ENCODE measurements at regions not wholly inside any gene's neighbourhood (a gene's known extent, or its start where the extent isn't known, plus 50 kb on each side); places are given as distances from the start of the nearest gene placed in this dataset.

DNA sequence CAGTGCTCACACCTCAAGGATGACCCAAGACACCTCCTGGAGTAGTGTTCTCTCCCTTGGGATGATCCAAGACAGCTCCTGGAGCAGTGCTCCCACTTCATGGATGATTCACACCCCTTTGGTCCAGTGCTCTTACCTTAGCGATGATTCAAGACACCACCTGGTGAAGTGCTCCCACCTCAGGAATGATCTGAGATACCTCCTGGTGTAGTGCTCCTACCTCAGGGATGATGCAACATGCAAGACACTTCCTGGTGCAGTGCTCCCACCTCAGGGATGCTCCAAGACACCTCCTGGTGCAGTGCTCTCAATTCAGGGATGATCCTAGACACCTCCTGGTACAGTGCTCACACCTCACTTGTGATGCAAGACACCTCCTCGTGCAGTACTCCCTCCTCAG, 123.1 kb downstream of the ASB1 start:
- Histone ChIP-seq H3K4me1 (no peaks in the 10 kb centered on the region), H3K27ac (no peak overlapping the region), H3K9me3 (peaks cover 87% of the 10 kb centered on the region), H3K4me3 (no peak overlapping the region), H3K4me2 (no peak overlapping the region)
- no peak for DNase-seq (ENCODE audit: low read depth in 1 of 2, low spot score in 1 of 2)
- WGBS (ENCODE audit: missing lambda C conversion rate), result 50% methylated on average over 2 of the region's 2 CpGs
- TF ChIP-seq CHD4 (IDR thresholded peaks at IDR 0.05; ENCODE audit: borderline replicate concordance) (peak; percentile 49; the same call in 1 of the 2 replicates), FOSL2 (IDR thresholded peaks at IDR 0.05) (no peak), FOSL2 (CRISPR knock-in tag; IDR thresholded peaks at IDR 0.05) (no peak), ZC3H11A (IDR thresholded peaks at IDR 0.05) (no peak), NR3C1 (IDR thresholded peaks at IDR 0.05) (no peak)
- TF ChIP-seq, protein P1, sequence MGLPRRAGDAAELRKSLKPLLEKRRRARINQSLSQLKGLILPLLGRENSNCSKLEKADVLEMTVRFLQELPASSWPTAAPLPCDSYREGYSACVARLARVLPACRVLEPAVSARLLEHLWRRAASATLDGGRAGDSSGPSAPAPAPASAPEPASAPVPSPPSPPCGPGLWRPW (IDR thresholded peaks at IDR 0.05), result no peak
- ATAC-seq, result no peak
- ChIA-PET CTCF (no interaction called here), POLR2A (no interaction called here)
- no peak for FAIRE-seq

DNA sequence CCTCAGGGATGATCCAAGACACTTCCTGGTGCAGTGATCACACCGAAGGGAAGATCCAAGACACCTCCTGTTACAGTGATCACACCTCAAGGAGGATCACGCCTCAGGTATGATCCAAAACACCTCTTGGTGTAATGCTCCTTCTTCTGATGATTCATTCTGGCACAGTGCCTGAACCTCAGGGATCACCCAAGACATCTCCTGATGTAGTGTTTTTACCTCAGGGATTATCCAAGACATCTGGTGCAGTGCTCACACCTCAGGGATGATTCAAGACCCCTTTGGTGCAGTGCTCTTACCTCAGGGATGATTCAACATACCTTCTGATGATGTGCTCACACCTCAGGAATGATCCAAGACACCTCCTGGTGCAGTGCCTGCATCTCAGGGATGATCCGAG, 124.4 kb downstream of the ASB1 start:
- ATAC-seq, result no peak
- no peak for DNase-seq (ENCODE audit: low read depth in 1 of 2, low spot score in 1 of 2)
- no peak for FAIRE-seq
- Histone ChIP-seq H3K9me3 (peaks cover 74% of the 10 kb centered on the region), H3K27ac (no peak overlapping the region), H3K4me1 (no peaks in the 10 kb centered on the region), H3K4me3 (no peak overlapping the region), H3K4me2 (no peak overlapping the region)
- TF ChIP-seq HOXB5 (CRISPR knock-in tag; IDR thresholded peaks at IDR 0.05) (no peak), HOXB13 (CRISPR knock-in tag; IDR thresholded peaks at IDR 0.05; ENCODE audit: low read depth) (no peak), RARB (CRISPR knock-in tag; IDR thresholded peaks at IDR 0.05) (no peak), ZC3H11A (IDR thresholded peaks at IDR 0.05) (no peak), NFE2L2 (conservative IDR thresholded peaks at IDR 0.05; ENCODE audit: low read length) (no peak), EHF (CRISPR knock-in tag; IDR thresholded peaks at IDR 0.05) (no peak), EP300 (IDR thresholded peaks at IDR 0.05) (no peak), SMC3 (IDR thresholded peaks at IDR 0.05) (no peak), CBX2 (IDR thresholded peaks at IDR 0.05; ENCODE audit: borderline replicate concordance, low read depth) (no peak), NPAS2 (CRISPR knock-in tag; IDR thresholded peaks at IDR 0.05; ENCODE audit: borderline replicate concordance) (no peak), KDM1A (IDR thresholded peaks at IDR 0.05; ENCODE audit: low read depth) (no peak), JUN (IDR thresholded peaks at IDR 0.05) (no peak), GATA3 (IDR thresholded peaks at IDR 0.05; ENCODE audit: borderline replicate concordance) (no peak), POLR2A (IDR thresholded peaks at IDR 0.05; ENCODE audit: low read length) (no peak), CEBPB (IDR thresholded peaks at IDR 0.05) (no peak), CHD4 (IDR thresholded peaks at IDR 0.05; ENCODE audit: borderline replicate concordance) (no peak)
- TF ChIP-seq, protein P2, sequence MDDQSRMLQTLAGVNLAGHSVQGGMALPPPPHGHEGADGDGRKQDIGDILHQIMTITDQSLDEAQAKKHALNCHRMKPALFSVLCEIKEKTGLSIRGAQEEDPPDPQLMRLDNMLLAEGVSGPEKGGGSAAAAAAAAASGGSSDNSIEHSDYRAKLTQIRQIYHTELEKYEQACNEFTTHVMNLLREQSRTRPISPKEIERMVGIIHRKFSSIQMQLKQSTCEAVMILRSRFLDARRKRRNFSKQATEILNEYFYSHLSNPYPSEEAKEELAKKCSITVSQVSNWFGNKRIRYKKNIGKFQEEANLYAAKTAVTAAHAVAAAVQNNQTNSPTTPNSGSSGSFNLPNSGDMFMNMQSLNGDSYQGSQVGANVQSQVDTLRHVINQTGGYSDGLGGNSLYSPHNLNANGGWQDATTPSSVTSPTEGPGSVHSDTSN (IDR thresholded peaks at IDR 0.05), result no peak
- TF ChIP-seq, protein P3, sequence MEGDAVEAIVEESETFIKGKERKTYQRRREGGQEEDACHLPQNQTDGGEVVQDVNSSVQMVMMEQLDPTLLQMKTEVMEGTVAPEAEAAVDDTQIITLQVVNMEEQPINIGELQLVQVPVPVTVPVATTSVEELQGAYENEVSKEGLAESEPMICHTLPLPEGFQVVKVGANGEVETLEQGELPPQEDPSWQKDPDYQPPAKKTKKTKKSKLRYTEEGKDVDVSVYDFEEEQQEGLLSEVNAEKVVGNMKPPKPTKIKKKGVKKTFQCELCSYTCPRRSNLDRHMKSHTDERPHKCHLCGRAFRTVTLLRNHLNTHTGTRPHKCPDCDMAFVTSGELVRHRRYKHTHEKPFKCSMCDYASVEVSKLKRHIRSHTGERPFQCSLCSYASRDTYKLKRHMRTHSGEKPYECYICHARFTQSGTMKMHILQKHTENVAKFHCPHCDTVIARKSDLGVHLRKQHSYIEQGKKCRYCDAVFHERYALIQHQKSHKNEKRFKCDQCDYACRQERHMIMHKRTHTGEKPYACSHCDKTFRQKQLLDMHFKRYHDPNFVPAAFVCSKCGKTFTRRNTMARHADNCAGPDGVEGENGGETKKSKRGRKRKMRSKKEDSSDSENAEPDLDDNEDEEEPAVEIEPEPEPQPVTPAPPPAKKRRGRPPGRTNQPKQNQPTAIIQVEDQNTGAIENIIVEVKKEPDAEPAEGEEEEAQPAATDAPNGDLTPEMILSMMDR (IDR thresholded peaks at IDR 0.05), result no peak
- TF ChIP-seq, protein P4, sequence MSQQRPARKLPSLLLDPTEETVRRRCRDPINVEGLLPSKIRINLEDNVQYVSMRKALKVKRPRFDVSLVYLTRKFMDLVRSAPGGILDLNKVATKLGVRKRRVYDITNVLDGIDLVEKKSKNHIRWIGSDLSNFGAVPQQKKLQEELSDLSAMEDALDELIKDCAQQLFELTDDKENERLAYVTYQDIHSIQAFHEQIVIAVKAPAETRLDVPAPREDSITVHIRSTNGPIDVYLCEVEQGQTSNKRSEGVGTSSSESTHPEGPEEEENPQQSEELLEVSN (IDR thresholded peaks at IDR 0.05; ENCODE audit: borderline replicate concordance, low read depth), result no peak
- POLR2A ChIA-PET, result no interaction called here
- 35% methylated on average over 3 of the region's 3 CpGs for WGBS (ENCODE audit: missing lambda C conversion rate)
- CTCF ChIA-PET, result no interaction called here

DNA sequence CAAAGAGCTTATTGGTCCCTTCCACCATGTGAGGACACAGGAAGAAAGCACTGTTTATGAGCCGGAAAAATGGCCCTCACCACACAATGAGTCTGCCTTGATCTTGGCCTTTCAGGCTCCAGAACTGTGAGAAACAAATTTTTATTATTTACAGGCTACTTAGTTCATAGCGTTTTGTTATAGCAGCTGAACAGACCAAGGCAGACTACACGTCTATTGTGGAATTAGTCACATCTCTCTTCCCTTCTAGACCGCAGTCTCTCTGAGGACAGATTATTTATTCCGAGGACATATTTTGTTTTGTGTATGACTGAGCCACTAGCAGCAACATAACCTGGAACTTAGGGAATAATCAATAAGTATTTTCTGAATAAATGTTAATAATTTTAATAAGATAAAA, 125.5 kb downstream of the ASB1 start:
- ChIA-PET POLR2A (no interaction called here), CTCF (no interaction called here)
- H3K9me3 ChIP-seq, result peaks cover 64% of the 10 kb centered on the region
- FAIRE-seq (no peak), ATAC-seq (no peak), DNase-seq (ENCODE audit: low read depth in 1 of 2, low spot score in 1 of 2) (no peak)
- WGBS (ENCODE audit: missing lambda C conversion rate), result 66% methylated on average over 5 of the region's 5 CpGs
- H3K4me2 ChIP-seq, result no peak overlapping the region
- H3K4me1 ChIP-seq, result no peaks in the 10 kb centered on the region
- H3K27ac ChIP-seq, result no peak overlapping the region
- H3K4me3 ChIP-seq, result no peak overlapping the region
- TF ChIP-seq, protein P5, sequence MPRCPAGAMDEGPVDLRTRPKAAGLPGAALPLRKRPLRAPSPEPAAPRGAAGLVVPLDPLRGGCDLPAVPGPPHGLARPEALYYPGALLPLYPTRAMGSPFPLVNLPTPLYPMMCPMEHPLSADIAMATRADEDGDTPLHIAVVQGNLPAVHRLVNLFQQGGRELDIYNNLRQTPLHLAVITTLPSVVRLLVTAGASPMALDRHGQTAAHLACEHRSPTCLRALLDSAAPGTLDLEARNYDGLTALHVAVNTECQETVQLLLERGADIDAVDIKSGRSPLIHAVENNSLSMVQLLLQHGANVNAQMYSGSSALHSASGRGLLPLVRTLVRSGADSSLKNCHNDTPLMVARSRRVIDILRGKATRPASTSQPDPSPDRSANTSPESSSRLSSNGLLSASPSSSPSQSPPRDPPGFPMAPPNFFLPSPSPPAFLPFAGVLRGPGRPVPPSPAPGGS (IDR thresholded peaks at IDR 0.05), result no peak
- TF ChIP-seq NFE2L2 (conservative IDR thresholded peaks at IDR 0.05; ENCODE audit: low read length), result no peak
- TF ChIP-seq, protein P6, sequence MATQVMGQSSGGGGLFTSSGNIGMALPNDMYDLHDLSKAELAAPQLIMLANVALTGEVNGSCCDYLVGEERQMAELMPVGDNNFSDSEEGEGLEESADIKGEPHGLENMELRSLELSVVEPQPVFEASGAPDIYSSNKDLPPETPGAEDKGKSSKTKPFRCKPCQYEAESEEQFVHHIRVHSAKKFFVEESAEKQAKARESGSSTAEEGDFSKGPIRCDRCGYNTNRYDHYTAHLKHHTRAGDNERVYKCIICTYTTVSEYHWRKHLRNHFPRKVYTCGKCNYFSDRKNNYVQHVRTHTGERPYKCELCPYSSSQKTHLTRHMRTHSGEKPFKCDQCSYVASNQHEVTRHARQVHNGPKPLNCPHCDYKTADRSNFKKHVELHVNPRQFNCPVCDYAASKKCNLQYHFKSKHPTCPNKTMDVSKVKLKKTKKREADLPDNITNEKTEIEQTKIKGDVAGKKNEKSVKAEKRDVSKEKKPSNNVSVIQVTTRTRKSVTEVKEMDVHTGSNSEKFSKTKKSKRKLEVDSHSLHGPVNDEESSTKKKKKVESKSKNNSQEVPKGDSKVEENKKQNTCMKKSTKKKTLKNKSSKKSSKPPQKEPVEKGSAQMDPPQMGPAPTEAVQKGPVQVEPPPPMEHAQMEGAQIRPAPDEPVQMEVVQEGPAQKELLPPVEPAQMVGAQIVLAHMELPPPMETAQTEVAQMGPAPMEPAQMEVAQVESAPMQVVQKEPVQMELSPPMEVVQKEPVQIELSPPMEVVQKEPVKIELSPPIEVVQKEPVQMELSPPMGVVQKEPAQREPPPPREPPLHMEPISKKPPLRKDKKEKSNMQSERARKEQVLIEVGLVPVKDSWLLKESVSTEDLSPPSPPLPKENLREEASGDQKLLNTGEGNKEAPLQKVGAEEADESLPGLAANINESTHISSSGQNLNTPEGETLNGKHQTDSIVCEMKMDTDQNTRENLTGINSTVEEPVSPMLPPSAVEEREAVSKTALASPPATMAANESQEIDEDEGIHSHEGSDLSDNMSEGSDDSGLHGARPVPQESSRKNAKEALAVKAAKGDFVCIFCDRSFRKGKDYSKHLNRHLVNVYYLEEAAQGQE (IDR thresholded peaks at IDR 0.05), result no peak
- TF ChIP-seq CEBPB (IDR thresholded peaks at IDR 0.05), result no peak
- TF ChIP-seq MYC (IDR thresholded peaks at IDR 0.05; ENCODE audit: borderline replicate concordance, low read length), result no peak
- TF ChIP-seq SMC3 (IDR thresholded peaks at IDR 0.05), result no peak
- no peak for TF ChIP-seq ZNF302 (CRISPR knock-in tag; IDR thresholded peaks at IDR 0.05)
- TF ChIP-seq RNF2 (IDR thresholded peaks at IDR 0.05; ENCODE audit: borderline replicate concordance, low read depth), result no peak
- no peak for TF ChIP-seq HOXB5 (CRISPR knock-in tag; IDR thresholded peaks at IDR 0.05)
- TF ChIP-seq HEYL (CRISPR knock-in tag; IDR thresholded peaks at IDR 0.05), result no peak
- no peak for TF ChIP-seq NR3C1 (IDR thresholded peaks at IDR 0.05)

Data from A549 (cell line).